Endothelial cell (in vitro differentiated cells): ENCODE measurements at regions not wholly inside any gene's neighbourhood (a gene's known extent, or its start where the extent isn't known, plus 50 kb on each side); places are given as distances from the start of the nearest gene placed in this dataset.

Source experiments
- DNase-seq: peaks from one replicate; pipeline ENCODE4 v3.0.0; 2021; ENCODE audit warnings: low spot score
- H3K27ac Mint-ChIP-seq: one replicate; pipeline ENCODE4 v1.8.0; 2021; ENCODE audit warnings: mixed read lengths, inconsistent platforms; ENCODE audit not compliant: unreplicated experiment
- H3K27me3 Mint-ChIP-seq: one replicate; pipeline ENCODE4 v1.8.0; 2021; ENCODE audit warnings: mild to moderate bottlenecking, moderate library complexity, mixed read lengths, inconsistent platforms; ENCODE audit not compliant: unreplicated experiment
- H3K36me3 Mint-ChIP-seq: one replicate; pipeline ENCODE4 v1.8.0; 2021; ENCODE audit warnings: mild to moderate bottlenecking, low read depth, mixed read lengths, inconsistent platforms; ENCODE audit not compliant: unreplicated experiment
- H3K4me1 Mint-ChIP-seq: one replicate; pipeline ENCODE4 v1.8.0; 2021; ENCODE audit warnings: mild to moderate bottlenecking, mixed read lengths, inconsistent platforms; ENCODE audit not compliant: unreplicated experiment
- H3K4me3 Mint-ChIP-seq: one replicate; pipeline ENCODE4 v1.8.0; 2021; ENCODE audit warnings: mild to moderate bottlenecking, mixed read lengths, inconsistent platforms; ENCODE audit not compliant: unreplicated experiment
- H3K9me3 Mint-ChIP-seq: one replicate; pipeline ENCODE4 v1.8.0; 2021; ENCODE audit warnings: mixed read lengths, inconsistent platforms; ENCODE audit not compliant: unreplicated experiment
- TF ChIP-seq, protein P1 (sequence below): fragments of 200-600 bp; sonication (generic); IDR thresholded peaks from one replicate; pipeline ENCODE4 v1.5.0; 2021; ENCODE audit warnings: antibody characterized with exemption; ENCODE audit not compliant: unreplicated experiment

DNA sequence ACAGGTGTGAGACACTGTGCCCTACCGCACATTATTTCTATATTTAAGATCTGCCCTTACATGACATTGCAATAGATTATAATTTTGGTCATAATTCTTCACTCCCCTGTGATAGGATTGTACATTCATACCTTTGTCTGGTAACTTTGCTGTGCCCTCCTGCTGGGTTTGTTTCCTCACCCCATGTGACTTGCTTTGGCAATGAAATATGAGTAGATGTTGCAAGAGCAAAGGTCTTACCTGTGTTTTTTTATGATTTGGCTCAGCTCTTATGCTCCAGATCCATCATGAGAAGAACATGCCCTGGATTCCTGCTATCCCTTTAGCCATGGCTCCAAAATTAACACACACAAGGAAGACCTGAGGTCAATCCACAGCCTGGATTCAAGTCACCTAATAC is 137.7 kb upstream of the EOMES start:
- Mint-ChIP-seq H3K36me3 (no peaks in the 10 kb centered on the region), H3K4me3 (no peak overlapping the region), H3K27ac (no peak overlapping the region), H3K27me3 (no peaks in the 10 kb centered on the region), H3K9me3 (no peaks in the 10 kb centered on the region), H3K4me1 (no peaks in the 10 kb centered on the region)
- TF ChIP-seq, protein P1, sequence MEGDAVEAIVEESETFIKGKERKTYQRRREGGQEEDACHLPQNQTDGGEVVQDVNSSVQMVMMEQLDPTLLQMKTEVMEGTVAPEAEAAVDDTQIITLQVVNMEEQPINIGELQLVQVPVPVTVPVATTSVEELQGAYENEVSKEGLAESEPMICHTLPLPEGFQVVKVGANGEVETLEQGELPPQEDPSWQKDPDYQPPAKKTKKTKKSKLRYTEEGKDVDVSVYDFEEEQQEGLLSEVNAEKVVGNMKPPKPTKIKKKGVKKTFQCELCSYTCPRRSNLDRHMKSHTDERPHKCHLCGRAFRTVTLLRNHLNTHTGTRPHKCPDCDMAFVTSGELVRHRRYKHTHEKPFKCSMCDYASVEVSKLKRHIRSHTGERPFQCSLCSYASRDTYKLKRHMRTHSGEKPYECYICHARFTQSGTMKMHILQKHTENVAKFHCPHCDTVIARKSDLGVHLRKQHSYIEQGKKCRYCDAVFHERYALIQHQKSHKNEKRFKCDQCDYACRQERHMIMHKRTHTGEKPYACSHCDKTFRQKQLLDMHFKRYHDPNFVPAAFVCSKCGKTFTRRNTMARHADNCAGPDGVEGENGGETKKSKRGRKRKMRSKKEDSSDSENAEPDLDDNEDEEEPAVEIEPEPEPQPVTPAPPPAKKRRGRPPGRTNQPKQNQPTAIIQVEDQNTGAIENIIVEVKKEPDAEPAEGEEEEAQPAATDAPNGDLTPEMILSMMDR: no peak
- no peak for DNase-seq

DNA sequence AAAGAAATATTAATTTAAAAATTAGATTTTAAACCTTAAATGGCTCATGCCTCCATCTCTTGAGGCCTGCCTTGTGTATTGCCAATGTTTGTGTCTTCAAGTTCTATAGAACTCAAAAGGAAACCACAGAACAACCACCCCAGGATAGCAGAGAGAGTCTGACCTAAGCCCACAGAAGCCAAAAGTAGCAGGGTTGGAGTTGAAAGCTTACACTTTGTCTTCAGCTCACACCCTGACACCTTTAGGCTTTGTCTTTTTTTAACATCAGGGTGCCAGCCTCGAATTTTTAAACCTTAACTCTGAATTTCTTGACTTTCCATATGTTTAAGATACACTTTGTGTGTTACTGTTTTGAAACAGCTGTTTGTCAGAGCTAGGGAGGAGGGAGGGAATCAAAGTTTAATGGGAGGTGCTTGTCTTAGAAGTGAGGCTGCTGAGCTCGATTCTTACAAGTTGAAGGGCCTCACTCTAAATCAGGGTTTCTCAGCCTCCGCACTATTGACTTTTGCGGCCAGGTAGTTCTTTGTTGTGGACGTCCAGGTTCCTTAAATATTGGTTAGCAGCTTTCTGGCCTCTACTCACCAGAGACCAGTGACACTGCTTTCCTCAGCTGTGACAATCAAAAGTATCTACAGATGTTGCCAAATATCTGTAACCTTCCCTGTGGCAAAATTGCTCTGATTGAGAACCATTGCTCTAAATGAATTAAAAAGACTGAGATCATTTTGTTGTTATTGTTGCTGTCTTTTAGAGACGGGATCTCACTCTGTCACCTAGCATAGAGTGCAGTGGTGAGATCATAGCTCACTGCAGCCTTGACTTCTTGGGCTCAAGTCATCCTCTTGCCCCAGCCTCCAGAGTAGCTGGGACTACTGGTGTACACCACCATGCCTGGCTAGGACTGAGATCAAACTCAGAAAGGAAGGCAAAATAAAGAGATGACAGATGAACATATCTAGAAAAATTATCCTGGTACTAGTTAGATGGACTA is 139.2 kb upstream of the EOMES start:
- no peaks in the 10 kb centered on the region for H3K27me3 Mint-ChIP-seq
- H3K36me3 Mint-ChIP-seq: no peaks in the 10 kb centered on the region
- H3K4me1 Mint-ChIP-seq: no peaks in the 10 kb centered on the region
- no peak overlapping the region for H3K4me3 Mint-ChIP-seq
- DNase-seq: no peak
- no peaks in the 10 kb centered on the region for H3K9me3 Mint-ChIP-seq
- no peak overlapping the region for H3K27ac Mint-ChIP-seq
- TF ChIP-seq, protein P1: no peak

DNA sequence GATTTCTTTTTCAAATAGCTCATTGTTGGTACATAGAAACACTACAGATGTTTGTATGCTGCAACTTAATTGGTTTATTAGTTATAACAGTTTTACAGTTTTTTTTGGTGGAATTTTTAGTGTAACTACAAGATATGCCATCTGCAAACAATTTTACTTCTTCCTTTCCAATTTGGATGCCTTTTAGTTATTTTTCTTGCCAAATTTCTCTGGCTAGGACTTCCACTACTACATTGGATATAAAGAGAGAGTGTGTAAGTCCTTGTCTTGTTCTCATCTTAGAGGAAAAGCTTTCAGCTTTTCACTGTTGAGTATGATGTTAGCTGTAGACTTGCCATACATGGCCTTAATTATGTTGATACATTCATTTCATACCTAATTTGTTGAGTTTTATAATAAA is 143.6 kb upstream of the EOMES start:
- TF ChIP-seq, protein P1: no peak
- no peak overlapping the region for H3K27ac Mint-ChIP-seq
- no peaks in the 10 kb centered on the region for H3K36me3 Mint-ChIP-seq
- no peaks in the 10 kb centered on the region for H3K9me3 Mint-ChIP-seq
- DNase-seq: no peak
- no peak overlapping the region for H3K4me3 Mint-ChIP-seq
- H3K4me1 Mint-ChIP-seq: no peaks in the 10 kb centered on the region
- H3K27me3 Mint-ChIP-seq: no peaks in the 10 kb centered on the region

DNA sequence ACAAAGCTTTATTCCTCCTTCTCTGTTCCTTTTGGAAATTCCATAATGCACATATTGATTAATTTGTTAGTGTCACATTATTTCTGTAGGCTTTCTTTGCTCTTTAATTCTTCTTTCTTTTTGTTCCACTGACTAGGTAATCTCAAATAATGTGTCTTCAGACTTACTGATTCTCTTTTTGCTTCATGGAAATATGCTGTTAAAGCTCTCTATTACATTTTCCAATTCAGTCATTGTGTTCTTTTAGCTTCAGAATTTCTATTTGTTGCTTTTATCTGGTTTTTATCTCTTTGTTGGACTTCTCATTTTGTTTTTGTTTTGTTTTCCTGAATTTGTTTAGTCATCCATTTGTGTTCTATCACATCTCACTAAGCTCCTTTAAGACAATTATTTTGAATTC is 147.0 kb upstream of the EOMES start:
- TF ChIP-seq, protein P1: no peak
- Mint-ChIP-seq H3K36me3 (no peaks in the 10 kb centered on the region), H3K27ac (no peak overlapping the region), H3K4me3 (no peak overlapping the region), H3K27me3 (no peaks in the 10 kb centered on the region), H3K9me3 (no peaks in the 10 kb centered on the region), H3K4me1 (no peaks in the 10 kb centered on the region)
- no peak for DNase-seq
